ENCODE measurements at regions not wholly inside any gene's neighbourhood (a gene's known extent, or its start where the extent isn't known, plus 50 kb on each side); places are given as distances from the start of the nearest gene placed in this dataset.

DNA sequence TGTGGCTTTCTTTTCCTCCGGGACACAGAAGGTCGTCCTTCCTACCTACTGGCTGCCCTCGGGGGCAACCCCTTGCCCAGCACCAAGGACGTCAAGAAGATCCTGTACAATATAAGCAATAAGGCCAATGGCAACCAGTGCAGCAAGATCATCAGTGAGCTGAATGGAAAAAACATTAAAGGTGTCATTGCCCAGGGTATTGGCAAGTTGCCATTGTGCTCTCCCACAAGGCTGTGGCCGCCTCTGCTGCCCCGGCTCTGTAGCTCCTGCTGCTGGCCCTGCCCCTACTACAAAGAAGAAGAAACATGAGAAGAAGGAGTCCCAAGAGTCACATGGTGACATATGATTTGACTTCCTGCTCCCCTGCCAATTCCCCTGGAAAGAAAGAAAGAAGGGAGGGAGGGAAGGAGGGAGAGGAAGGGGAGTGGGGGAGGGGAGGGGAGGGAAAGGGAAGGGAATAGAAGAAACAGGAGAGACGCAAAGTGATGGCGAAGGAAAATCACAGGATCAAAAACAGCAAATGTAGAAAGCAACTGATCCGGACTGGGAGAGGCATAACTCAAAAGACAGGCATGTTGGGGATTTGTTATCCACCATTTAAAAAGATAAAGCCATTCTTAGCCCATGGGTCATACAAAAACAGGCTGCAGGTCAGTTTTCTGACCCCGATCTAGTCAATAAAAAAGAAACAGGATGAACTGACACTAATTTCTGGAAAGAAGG, 61.3 kb upstream of the RESF1 start (continued):
- TF ChIP-seq, protein P1, sequence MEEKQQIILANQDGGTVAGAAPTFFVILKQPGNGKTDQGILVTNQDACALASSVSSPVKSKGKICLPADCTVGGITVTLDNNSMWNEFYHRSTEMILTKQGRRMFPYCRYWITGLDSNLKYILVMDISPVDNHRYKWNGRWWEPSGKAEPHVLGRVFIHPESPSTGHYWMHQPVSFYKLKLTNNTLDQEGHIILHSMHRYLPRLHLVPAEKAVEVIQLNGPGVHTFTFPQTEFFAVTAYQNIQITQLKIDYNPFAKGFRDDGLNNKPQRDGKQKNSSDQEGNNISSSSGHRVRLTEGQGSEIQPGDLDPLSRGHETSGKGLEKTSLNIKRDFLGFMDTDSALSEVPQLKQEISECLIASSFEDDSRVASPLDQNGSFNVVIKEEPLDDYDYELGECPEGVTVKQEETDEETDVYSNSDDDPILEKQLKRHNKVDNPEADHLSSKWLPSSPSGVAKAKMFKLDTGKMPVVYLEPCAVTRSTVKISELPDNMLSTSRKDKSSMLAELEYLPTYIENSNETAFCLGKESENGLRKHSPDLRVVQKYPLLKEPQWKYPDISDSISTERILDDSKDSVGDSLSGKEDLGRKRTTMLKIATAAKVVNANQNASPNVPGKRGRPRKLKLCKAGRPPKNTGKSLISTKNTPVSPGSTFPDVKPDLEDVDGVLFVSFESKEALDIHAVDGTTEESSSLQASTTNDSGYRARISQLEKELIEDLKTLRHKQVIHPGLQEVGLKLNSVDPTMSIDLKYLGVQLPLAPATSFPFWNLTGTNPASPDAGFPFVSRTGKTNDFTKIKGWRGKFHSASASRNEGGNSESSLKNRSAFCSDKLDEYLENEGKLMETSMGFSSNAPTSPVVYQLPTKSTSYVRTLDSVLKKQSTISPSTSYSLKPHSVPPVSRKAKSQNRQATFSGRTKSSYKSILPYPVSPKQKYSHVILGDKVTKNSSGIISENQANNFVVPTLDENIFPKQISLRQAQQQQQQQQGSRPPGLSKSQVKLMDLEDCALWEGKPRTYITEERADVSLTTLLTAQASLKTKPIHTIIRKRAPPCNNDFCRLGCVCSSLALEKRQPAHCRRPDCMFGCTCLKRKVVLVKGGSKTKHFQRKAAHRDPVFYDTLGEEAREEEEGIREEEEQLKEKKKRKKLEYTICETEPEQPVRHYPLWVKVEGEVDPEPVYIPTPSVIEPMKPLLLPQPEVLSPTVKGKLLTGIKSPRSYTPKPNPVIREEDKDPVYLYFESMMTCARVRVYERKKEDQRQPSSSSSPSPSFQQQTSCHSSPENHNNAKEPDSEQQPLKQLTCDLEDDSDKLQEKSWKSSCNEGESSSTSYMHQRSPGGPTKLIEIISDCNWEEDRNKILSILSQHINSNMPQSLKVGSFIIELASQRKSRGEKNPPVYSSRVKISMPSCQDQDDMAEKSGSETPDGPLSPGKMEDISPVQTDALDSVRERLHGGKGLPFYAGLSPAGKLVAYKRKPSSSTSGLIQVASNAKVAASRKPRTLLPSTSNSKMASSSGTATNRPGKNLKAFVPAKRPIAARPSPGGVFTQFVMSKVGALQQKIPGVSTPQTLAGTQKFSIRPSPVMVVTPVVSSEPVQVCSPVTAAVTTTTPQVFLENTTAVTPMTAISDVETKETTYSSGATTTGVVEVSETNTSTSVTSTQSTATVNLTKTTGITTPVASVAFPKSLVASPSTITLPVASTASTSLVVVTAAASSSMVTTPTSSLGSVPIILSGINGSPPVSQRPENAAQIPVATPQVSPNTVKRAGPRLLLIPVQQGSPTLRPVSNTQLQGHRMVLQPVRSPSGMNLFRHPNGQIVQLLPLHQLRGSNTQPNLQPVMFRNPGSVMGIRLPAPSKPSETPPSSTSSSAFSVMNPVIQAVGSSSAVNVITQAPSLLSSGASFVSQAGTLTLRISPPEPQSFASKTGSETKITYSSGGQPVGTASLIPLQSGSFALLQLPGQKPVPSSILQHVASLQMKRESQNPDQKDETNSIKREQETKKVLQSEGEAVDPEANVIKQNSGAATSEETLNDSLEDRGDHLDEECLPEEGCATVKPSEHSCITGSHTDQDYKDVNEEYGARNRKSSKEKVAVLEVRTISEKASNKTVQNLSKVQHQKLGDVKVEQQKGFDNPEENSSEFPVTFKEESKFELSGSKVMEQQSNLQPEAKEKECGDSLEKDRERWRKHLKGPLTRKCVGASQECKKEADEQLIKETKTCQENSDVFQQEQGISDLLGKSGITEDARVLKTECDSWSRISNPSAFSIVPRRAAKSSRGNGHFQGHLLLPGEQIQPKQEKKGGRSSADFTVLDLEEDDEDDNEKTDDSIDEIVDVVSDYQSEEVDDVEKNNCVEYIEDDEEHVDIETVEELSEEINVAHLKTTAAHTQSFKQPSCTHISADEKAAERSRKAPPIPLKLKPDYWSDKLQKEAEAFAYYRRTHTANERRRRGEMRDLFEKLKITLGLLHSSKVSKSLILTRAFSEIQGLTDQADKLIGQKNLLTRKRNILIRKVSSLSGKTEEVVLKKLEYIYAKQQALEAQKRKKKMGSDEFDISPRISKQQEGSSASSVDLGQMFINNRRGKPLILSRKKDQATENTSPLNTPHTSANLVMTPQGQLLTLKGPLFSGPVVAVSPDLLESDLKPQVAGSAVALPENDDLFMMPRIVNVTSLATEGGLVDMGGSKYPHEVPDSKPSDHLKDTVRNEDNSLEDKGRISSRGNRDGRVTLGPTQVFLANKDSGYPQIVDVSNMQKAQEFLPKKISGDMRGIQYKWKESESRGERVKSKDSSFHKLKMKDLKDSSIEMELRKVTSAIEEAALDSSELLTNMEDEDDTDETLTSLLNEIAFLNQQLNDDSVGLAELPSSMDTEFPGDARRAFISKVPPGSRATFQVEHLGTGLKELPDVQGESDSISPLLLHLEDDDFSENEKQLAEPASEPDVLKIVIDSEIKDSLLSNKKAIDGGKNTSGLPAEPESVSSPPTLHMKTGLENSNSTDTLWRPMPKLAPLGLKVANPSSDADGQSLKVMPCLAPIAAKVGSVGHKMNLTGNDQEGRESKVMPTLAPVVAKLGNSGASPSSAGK (IDR thresholded peaks at IDR 0.05) = peak; percentile 42; the same call in 1 of the 2 replicates
- TF ChIP-seq, protein P2, sequence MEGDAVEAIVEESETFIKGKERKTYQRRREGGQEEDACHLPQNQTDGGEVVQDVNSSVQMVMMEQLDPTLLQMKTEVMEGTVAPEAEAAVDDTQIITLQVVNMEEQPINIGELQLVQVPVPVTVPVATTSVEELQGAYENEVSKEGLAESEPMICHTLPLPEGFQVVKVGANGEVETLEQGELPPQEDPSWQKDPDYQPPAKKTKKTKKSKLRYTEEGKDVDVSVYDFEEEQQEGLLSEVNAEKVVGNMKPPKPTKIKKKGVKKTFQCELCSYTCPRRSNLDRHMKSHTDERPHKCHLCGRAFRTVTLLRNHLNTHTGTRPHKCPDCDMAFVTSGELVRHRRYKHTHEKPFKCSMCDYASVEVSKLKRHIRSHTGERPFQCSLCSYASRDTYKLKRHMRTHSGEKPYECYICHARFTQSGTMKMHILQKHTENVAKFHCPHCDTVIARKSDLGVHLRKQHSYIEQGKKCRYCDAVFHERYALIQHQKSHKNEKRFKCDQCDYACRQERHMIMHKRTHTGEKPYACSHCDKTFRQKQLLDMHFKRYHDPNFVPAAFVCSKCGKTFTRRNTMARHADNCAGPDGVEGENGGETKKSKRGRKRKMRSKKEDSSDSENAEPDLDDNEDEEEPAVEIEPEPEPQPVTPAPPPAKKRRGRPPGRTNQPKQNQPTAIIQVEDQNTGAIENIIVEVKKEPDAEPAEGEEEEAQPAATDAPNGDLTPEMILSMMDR (IDR thresholded peaks at IDR 0.05 in 2 of 3, conservative IDR thresholded peaks at IDR 0.05 in 1 of 3; ENCODE audit: insufficient read depth in 2 of 3, low read depth in 1 of 3, low read length in 3 of 3) = 0 out of 6 replicates have a peak, but pooled peaks of 1 of the 3 experiments have one; percentile 20
- TF ChIP-seq RAD51 (IDR thresholded peaks at IDR 0.05; ENCODE audit: borderline replicate concordance, low read depth) (peak; percentile 27; the same call in 1 of the 2 replicates), AFF1 (IDR thresholded peaks at IDR 0.05; ENCODE audit: low read depth in 1 of 2, partially characterized antibody in 2 of 2) (peak in 1 of 2 experiments; percentile 30), HMG20B (CRISPR knock-in tag; IDR thresholded peaks at IDR 0.05) (no peak), EP400 (IDR thresholded peaks at IDR 0.05) (0 out of 2 replicates have a peak, but pooled peaks have one; percentile 15), POU5F1 (IDR thresholded peaks at IDR 0.05; ENCODE audit: borderline replicate concordance, low read depth, low read length, partially characterized antibody) (no peak)

Measured in K562 (cell line).